WERI-Rb-1 (cell line): ENCODE measurements at regions not wholly inside any gene's neighbourhood (a gene's known extent, or its start where the extent isn't known, plus 50 kb on each side); places are given as distances from the start of the nearest gene placed in this dataset.

Experiments
- DNase-seq: peaks from one replicate; pipeline ENCODE4 v3.0.0-alpha.2; 2020
- H3K27ac ChIP-seq: fragments of 250-450 bp; sonication (Bioruptor Pico); 2 replicates; pipeline ENCODE4 v1.5.1; 2020; ENCODE audit warnings: mild to moderate bottlenecking, moderate library complexity
- H3K27me3 ChIP-seq: fragments of 250-450 bp; sonication (Bioruptor Pico); 2 replicates; pipeline ENCODE4 v1.5.1; 2021; ENCODE audit warnings: mild to moderate bottlenecking, low read depth, moderate library complexity; ENCODE audit not compliant: insufficient read depth, severe bottlenecking
- H3K36me3 ChIP-seq: fragments of 250-450 bp; sonication (Bioruptor Pico); 2 replicates; pipeline ENCODE4 v1.5.1; 2020; ENCODE audit warnings: mild to moderate bottlenecking, moderate library complexity
- H3K4me3 ChIP-seq: 2 replicates; pipeline ENCODE4 v1.5.1; 2011; ENCODE audit warnings: low read depth, mild to moderate bottlenecking, control low read depth, low read length
- H3K9me3 ChIP-seq: fragments of 250-450 bp; sonication (Bioruptor Pico); 2 replicates; pipeline ENCODE4 v1.5.1; 2021; ENCODE audit warnings: mild to moderate bottlenecking, moderate library complexity; ENCODE audit not compliant: severe bottlenecking
- CTCF ChIP-seq: IDR thresholded peaks from 2 replicates; pipeline ENCODE4 v1.5.1; 2011; ENCODE audit warnings: low read depth, mild to moderate bottlenecking, control low read depth, inconsistent platforms, low read length

DNA sequence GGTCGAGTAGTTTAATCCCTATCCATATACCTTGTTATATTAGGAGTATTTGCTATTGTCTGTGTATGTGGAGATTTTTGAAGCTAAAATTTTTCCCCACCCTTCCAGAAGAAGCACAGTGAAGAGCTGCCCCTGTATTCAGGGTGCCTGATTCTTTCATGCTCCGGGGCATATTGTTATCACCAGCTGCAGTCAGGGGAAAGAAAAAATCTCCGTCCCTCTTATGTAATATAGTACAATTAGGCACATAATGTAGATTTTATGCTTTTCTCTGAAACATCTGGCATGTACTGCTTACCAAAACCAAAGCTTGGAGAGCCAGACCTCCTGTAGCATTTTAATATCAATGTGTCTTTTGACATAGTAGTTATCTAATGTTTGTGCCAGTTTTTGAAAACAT, 214.9 kb upstream of the EDNRB start:
- Histone ChIP-seq H3K27ac (no peak overlapping the region), H3K27me3 (no peaks in the 10 kb centered on the region), H3K36me3 (no peaks in the 10 kb centered on the region), H3K9me3 (no peaks in the 10 kb centered on the region), H3K4me3 (no peak overlapping the region)
- no peak for TF ChIP-seq CTCF
- DNase-seq = no peak

GRCh38 chr13:78131811-78132210, 213.2 kb upstream of the EDNRB start:
- Histone ChIP-seq H3K36me3 (no peaks in the 10 kb centered on the region), H3K9me3 (no peaks in the 10 kb centered on the region), H3K4me3 (no peak overlapping the region), H3K27ac (no peak overlapping the region), H3K27me3 (no peaks in the 10 kb centered on the region)
- no peak for TF ChIP-seq CTCF
- DNase-seq = no peak

DNA sequence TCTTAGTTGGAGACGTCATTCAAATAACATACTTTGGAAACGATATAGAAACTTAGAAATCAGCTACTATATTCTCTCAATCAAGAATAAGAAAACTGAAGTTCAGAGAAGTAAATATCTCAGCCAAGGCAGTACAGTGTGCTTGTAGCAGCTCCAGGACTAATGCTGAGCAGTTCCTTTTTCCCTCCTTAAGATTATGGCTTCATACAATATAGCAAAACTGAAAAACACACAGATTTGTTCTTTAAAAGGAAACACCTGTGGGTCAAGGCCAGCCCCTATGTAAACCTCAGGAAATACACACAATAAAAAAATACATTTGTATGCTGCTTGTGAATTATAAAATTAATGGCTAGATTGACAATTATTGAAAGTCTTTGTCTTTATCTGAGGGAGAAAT, 212.7 kb upstream of the EDNRB start:
- DNase-seq = no peak
- no peaks in the 10 kb centered on the region for H3K9me3 ChIP-seq
- no peaks in the 10 kb centered on the region for H3K27me3 ChIP-seq
- H3K4me3 ChIP-seq = no peak overlapping the region
- no peak for TF ChIP-seq CTCF
- no peak overlapping the region for H3K27ac ChIP-seq
- no peaks in the 10 kb centered on the region for H3K36me3 ChIP-seq

DNA sequence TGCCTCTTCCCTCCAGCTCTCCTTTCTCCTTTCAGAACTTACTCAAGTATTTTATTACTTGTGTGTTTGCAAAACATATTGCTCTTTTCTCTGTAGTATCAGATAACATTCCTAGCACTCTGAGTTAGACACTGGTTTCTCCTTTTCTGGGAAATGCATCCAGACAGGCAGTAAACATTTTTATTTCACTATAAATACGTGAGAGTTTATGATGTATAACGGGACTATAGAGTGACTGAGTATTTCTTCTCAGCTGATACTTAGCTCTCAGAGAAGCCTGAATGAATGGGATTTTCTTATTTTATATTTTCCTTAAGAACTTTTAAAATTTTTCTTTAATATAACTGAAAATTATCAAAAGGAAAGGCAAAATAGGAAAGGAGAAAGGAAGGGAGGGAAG, 211.2 kb upstream of the EDNRB start:
- no peak for TF ChIP-seq CTCF
- Histone ChIP-seq H3K4me3 (no peak overlapping the region), H3K27ac (no peak overlapping the region), H3K36me3 (no peaks in the 10 kb centered on the region), H3K9me3 (no peaks in the 10 kb centered on the region), H3K27me3 (no peaks in the 10 kb centered on the region)
- DNase-seq = no peak

DNA sequence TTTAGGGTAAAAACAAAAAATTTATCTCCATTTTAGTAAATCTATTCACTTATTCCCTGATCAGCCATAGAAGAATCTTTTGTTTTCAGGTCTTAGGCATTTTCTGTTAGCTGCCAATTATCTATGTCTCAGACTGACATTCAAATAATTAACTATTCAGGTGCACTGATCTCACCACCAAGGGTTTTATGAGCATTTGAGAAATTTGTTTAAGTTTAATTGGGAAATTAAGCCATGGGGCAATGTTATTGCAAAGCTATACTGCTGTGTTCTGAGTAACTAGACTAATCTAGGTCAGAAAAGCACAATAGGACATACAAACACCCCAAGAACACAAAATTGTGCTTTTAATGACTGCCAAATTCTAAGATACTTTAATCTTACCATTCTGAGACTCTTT, 210.7 kb upstream of the EDNRB start:
- Histone ChIP-seq H3K4me3 (no peak overlapping the region), H3K9me3 (no peaks in the 10 kb centered on the region), H3K36me3 (no peaks in the 10 kb centered on the region), H3K27ac (no peak overlapping the region), H3K27me3 (no peaks in the 10 kb centered on the region)
- TF ChIP-seq CTCF = no peak
- no peak for DNase-seq
